ENCODE measurements at regions not wholly inside any gene's neighbourhood (a gene's known extent, or its start where the extent isn't known, plus 50 kb on each side); places are given as distances from the start of the nearest gene placed in this dataset.

DNA sequence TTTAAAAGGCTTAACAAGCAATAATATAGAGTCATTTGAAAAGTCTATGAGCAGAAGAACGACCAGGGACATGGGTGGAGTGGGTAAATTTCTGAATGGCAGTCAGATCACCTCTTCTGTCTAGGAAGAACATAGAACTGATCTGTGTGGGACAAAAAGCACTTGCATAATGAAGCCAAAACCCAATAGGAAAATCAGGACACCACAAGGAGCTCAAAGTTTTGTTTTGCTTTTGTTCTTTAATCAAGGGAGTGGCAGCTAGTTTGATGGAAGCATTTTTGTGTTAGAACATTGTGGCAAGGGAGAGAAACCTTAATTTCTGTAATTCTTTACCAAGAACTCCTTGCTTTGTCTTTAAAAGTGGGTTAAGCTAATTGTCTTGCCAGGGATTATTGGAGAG is 240.2 kb upstream of the TANK start:
- DNase-seq = no peak

DNA sequence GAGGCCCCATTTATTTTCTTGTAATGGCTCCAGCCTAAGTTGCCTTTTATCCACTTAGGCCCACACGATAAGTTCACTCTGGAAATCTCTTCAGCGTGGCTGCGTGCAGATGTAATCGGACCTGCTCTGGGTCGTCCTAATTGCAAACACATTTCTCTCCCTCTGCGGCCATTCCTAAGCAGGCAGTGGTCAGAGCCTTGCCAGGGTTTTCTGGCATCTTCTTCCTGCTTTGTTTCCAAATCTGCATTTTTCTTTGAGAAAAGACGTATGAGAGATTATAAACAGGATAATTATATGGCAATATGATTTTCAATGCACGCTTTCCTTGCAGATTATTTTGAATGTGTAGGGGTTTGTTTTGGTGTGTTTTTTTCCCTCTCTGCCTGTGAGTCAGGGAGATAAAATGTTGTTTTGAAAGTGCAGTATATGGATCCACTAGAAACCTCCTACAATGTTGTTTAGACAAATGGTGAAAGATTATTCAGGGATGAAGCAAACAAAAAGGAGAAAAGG is 239.4 kb upstream of the TANK start:
- peak; percentile 98 for DNase-seq

DNA sequence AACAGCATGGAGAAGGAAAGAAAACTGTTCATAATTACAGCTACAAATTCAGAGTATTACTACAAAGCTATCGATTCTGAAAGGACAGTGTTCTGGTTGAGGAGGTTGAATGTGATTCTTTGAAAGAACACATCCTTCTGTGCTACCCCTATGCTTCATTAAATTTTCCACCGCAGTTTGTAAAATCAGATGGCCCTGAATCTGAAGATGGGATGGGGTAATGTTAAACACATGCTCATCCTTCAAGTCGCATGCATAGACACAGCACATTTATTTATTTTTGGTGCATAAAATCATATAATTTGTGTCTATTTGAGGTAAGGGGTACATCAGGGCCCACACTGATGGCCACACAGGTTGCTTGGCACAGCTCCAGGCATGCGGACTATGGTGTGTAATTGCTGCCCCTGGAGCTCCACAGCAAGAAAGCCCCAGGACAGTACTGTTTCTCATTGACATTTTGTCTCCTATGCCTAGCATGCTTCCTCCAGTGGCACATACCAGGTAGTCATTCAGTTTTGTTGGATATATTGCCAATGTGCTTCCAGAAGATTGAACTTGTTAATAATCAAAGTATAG is 238.8 kb upstream of the TANK start:
- no peak for DNase-seq

DNA sequence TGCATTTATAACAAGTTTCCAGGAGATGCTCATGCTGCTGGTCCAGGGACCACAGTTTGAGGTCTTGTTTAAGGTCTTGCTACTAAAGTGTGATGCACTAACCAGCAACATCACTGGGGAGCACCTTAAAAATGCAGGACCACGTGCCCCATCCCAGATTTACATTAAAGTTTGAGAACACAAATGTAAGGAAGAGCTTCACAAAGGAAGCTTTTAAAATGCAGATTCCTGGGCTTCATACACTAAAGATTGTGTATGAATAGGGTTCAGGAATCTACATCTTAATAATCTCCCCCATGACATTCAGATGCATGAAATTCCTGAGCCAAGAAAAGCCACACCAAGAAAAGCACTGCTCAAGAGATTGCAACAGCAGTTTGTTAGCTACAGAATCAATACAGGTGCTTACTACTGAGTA is 235.3 kb upstream of the TANK start:
- no peak for DNase-seq

DNA sequence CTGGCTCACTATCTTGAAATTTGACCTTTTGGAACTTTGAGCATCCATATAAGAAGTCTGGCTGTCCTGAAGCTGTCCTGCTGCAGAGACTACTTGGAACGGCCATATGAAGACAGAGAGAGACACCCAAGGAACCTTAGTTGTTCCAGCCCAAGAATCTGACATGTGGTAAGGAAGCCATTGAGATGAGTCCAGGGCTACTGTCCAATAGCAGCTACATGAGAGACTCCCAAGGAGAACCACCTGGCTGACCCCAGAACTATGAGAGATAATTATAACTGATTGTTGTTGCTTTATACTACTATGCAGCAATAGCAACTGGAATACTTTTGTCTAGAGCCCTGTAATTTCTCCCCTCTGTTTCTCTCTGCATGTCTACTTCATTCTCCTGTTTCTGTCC is 234.3 kb upstream of the TANK start:
- DNase-seq = no peak

DNA sequence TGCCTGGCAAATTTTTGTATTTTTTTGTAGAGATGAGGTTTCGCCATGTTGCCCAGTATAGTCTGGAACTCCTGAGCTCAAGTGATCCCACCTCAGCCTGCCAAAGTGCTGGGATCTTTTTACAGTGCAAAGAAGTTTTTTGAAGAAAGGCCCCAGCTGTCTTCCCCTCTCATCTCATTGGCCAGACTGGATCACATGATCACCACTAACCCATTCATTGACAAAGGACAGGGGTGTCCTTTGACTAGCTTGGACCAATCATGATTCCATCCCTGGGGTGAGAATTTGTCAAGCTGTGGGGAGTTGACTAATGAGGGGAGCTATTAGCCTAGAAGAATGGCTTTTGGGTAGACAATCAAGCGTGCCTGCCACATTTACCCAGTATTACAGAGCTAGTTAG is 232.9 kb upstream of the TANK start:
- no peak for DNase-seq

DNA sequence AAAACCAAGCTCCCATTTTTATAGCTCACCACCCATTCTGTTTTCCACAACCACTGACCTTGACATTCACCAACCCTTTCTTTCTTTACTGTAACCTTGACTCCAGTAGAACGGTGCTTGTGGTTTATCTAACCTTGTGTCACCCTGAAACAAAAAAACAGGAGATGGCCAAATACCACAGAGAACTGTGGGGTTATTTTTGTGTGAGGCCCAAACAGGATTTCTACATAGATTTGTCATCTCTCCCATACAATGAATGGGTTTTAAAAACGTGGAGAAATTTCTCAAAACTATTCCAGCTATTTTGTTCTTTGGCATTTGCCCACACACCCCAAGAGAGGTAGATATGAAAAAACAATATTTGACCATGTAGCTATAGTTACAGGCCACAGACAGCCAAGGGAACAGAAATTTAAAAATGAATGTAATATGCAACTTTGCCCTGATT is 231.3 kb upstream of the TANK start:
- peak; percentile 72 for DNase-seq

DNA sequence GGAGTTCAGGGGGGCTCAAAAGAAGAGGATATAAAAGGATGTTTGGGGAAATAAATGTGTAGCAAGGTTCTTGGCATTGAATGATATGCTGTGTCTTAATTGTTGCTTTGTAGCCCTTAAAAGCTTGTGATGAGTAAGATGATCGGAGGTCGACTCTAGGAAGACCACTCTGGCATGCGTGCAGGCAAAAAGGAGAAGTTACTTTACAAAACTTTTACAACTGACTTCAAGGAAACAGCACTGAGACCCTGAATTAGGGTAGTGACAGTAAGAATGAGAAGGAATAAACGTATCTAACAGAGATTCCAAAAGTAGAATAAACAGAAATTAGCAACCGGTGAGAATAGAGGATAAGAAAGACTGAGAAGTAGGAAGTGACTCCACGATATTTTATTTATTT is 228.7 kb upstream of the TANK start:
- no peak for DNase-seq

DNA sequence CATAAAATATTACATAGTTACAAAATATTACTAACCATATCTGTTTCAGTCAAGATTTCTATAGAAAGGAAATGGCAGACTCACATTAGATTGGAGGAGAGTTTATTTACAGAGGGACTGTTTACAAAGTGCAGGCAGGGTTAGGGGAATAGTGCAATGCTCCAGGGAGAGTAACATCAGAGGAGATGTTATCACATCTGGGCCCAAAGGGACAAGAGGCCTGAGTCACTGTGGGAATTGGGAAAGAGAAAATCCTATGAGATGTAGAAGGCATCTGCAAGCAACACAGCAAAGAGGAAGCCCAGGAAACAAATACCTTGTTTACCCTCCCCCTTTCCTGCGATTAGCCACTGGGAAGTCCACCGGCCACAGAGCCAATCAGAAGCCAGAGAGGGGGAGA is 227.3 kb upstream of the TANK start:
- no peak for DNase-seq

DNA sequence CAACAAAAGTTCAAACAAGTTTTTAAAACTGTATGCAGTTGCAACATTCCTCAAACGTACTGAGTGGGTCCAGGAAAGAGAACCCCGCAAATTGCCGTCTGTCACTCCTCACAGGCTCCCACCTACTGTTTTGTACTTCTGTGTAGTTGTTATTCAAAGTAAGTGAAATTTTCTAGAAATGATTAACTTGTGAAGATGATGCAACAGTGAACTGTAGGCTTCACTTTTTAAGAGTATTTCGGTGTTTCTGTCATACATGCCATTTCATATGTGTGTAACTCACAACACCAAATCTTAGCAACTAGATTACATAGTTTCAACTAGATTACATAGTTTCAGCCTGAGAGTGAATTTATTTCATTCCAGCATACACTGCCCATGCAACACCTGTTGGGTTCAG is 226.0 kb upstream of the TANK start:
- DNase-seq = peak; percentile 20

DNA sequence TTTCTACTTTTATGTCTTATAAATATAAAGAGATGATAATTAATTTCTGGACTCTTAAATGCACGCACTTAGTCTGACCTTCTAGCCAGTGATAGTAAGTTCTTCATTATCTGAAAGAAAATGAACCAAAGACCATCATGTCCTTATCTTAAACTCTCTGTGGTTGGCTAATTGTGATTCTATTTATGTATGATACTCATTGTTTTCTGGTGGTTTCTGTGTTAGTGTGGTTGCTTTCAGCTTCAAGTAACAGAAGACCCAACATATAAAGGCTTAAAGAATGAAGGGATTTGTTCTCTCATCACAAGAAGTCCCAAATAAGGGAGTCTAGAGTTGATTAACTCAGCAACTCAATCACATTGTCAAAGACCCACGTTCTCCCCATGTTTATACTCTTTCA is 225.2 kb upstream of the TANK start:
- no peak for DNase-seq

DNA sequence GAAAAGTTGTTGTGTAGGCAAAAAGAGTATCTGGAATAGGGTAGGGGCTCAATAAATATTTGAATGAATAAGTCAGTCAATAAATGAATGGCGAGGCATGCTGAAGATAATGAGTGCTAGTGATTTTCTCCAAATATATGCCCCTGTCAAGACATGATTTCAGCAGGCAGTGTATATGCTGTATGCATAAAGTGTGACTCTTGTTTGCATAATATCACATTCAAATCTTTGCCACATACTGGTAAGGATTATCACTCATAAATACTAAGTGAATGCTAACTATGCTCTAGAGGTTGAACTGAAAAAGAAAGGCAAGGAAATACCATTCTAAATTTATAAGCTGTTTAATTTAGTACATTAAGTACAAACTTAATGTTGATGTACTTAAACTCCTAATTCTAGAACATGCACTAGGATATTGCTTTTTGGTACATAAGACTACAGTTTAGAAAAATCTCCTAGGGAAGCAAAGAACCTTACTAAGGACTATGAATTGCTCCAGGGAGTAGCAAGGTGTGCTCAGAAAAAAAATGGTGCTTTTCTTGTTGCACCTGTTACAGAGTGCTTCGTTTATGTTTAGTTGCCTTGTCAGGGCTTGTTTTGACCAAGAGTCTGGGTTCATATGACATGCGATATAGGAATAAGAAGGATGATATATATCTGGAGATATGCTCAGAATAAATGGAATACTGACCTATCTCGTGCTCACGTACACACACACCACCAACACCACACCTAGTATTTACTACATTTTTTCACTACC is 224.0 kb upstream of the TANK start:
- DNase-seq = no peak

DNA sequence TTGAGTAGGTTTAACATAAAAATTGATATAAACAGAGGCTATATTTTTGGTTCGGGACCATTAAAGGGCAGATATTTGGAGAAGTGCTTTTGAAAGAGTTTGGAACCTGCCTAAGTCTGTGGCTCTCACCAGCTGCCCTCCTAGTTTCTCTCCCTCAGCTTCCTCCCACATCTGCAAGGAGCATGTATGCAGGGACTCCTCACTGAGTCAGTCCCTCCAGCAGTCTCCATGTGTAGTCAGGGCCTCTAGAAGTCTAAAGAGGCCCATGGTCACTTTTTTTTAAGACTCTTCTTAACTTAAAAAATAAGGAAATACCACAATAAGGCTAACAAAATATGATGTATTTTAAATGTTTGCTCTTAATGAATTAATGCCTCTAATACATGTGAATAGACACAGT is 220.0 kb upstream of the TANK start:
- DNase-seq = peak; percentile 13

DNA sequence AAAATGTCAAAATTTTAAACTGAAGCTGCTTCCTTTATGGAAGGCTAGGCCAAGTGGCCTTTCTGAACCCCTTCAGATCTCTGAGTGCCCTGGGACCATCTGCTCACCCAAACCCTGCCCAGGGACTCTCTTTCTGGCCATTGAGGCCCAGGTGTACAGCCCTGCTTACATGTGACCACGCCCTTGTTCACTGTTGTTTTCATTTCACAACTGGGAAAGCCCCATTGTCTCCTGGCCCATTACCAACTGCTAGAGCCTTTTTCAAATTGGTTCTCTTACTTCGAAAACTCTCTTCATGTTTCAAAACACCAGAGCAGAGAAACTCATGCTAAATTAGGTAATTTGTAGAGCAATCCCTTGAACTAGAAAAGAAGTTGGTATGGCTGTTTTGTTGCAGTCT is 219.5 kb upstream of the TANK start:
- no peak for DNase-seq

DNA sequence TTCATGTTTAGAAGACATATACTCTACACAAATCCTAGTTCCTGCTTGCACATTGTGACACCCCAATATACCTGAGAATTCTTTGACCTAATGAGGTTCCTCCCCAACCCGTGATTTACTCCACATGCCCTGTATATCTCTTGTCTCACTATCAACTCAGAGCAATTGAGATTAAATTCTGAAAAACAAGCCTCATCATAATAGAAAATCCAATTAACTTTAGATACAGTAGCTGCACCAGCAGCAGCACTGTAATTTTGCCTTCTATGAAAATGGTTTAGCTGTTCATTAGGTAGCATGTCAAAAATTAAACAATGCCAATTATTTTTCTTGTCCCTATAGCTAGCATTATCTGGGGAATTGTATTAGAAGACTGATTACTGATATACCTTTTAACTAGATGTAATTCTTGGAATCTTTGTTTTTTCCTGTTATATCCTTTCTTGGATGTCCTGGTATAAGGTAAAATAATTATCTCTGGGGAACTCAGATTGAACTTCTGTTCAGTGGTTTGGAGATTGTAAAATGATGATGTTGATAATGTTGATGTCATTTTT is 218.9 kb upstream of the TANK start:
- DNase-seq = no peak

DNA sequence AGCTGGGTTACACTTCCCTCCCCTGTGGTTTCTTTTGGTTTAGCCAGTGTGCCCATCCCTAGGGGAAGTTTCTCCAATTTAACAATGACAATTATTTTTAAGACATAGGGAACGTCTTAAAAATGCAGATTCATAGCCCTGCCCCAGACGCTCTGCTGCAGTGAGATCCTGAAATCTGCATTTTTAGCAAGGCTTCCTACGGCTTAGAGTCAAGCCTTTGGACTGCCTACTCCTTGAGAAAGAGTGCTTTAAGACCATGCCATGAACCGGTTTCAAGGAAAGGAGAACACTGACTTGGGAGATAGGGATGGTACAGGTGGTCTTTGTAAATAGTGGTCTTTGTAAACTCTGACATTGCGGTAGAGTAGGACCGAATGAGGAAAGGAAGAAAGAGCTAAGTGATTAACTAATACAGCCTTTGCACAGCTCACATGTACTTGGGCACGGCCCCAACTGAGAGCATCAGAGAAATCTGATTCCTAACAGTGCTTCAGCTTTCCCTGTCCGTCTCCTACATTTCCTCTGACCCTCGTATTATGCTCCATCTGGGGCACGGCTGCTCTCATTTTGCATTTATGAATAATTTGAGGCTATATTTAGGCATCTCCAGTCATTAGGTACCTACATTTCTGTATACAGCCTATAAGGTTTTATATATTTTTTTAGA is 217.6 kb upstream of the TANK start:
- peak; percentile 53 for DNase-seq

DNA sequence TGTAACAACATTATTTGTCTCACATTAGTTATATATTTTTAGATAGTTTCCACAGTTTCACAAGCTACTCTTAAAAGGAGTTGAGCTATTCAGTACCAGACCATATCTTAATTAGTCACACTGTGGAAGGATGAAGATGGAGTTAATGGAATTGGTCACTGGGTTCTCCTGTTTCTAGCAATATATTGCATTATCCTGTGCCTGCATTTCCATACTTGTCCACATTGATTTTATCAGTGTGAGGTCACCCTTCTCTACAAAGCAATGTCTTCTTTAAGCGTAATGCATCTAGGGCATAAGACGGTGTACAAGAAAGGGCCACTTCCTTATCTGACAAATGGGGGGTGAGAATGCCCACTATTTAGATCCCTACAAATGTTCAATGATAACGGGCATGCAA is 216.8 kb upstream of the TANK start:
- DNase-seq = no peak

DNA sequence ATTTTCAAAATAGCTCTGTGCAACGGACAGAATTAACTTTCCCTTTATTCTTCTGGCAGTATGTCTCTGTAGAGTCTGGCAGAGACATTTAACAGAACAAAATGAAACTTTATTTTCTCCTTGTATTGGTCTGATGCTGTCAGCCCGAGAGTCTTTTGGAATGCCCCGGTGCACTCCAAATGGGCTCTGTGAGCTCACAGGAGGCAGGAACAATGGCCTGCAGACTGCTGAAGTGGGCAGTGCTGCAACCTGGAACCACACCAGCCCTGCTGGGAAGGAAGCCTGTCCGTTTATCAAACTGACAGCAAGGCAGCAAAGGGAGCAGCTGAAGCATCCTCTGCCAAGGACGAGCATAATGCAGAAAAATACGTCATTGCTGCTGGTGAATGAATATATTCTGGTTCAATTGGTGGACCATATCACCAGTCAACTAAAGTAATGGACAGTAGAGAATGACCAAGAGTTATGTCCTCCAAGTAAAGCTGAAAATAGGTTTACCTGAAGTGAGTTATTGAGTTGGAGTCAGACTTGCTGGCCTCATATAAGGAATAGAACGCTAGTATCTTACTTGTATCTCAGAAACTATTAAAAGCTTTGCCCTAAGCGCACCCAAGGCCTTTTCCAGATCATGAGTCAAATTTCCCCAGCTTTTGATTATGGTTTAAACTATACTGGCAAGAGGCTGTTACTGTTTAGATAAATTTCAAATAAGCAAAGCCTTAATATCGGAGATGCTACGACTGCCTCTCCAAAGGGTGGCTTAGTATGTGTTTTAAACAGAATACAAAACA is 207.6 kb upstream of the TANK start:
- DNase-seq = peak; percentile 66

DNA sequence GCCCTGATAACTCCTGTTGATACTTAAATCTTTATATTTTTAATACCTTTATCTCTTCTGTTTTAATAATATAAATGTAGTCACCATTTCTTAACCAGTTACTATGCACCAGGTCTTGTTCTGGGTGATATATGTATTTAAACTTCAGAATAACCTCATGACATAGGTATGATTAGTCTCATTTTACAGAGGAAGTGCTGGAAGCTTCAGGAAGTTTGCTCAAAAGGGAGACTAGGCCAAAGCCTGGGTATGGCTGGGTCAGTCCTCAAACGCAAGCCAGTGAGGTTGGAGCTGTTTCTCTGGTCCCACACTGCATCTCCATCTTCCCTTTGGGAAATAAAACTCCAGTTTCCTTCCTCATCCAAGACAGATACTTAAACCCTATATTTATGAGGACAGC is 204.7 kb upstream of the TANK start:
- no peak for DNase-seq

DNA sequence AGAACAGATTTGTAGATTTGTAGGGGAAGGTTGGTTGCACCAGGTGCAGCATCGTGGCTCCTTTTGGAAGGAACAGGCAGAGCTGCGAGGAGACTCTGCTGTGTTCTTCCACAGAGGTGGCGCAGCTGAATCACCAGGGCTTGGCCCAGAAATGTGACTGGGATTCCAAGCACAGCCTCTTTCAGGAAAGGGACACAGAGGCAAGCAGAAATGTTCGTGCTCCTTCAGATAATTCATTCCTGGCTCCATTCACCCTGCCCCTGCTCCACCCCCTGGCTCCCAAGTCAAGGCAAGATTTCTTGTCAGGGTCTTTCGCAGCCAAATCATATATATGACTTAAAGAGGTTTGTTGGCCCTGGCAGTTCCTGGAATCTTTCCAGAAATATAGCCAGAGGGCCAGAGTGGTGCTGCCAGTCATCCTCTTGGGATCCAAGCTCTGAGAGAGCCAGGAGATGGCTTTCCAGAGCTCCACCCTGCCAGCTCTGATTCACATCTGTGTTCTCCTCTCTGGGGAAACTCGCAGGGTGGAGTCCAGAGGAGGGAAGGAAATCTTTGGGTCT is 203.9 kb upstream of the TANK start:
- DNase-seq = no peak

DNA sequence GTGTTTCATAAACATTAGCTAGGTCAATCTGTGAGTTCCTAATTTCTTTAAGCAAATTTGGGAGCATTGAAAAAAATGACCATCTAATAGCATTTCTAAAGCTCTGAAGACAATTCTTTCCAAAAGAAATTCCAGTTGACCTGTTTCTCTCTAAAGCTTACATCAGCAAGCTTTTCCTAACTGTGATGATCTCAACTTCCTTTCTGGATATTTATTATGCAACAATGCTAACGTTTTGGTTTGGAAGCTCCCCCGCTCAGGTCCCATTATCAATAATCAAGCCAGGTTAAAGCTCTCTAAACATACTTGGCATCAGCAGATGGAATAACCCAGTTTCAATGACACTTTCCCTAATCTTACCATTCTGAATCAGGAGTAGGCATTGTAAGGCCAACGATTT is 196.3 kb upstream of the TANK start:
- DNase-seq = peak; percentile 23

DNA sequence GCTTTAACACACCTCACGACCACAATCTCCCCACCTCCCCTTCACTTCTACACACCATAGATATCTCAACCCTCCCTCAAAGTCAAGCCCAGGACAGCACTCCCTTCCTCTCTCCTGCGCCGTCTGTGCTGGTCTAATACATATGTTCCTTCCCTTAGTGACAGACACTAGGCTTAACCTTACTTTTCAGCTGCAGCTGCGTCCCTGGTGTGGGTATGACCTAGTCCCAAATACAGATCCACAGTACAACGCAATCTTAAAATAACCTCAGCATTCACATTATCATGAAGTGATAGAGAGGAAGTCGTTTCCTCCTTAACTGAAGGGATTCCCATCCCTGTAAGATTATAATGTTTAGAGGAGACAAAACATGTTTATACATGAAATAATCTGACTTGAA is 192.7 kb upstream of the TANK start:
- DNase-seq = no peak
